Stimulated activated CD8-positive, alpha-beta memory T cell treated with anti-CD3 and anti-CD28 coated beads, Interleukin-4, amount 100 ng/mL, for 48 hours (primary cell): ENCODE measurements at regions not wholly inside any gene's neighbourhood (a gene's known extent, or its start where the extent isn't known, plus 50 kb on each side); places are given as distances from the start of the nearest gene placed in this dataset.
"Not testable (repeated sequence)": the region's sequence is repeated elsewhere in the genome, so short reads cannot be mapped to it uniquely, and the experiment has no call there.

Source experiments
- DNase-seq: peaks from one replicate; pipeline ENCODE4 v3.0.0-alpha.2; 2020

DNA sequence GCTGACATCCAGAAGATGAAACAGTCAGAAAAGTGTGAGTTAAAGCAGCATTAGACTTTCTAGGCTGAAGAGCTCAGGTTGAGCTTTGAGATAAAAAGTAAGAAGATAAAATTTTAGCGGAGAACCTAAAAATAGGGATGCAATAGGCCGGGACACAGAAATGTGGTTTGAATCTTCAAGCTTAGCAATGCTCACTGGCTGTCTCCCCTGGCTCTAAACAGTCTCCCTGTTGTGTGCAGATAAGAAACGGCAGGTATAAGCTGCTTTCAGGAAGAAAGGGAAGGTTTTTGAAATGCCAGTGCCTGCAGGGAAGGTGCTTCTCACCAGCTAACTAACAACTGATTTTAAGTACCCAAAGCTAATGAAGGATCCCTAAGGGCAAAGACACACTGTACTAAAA is 718.7 kb upstream of the SGO1 start:
- no peak for DNase-seq

DNA sequence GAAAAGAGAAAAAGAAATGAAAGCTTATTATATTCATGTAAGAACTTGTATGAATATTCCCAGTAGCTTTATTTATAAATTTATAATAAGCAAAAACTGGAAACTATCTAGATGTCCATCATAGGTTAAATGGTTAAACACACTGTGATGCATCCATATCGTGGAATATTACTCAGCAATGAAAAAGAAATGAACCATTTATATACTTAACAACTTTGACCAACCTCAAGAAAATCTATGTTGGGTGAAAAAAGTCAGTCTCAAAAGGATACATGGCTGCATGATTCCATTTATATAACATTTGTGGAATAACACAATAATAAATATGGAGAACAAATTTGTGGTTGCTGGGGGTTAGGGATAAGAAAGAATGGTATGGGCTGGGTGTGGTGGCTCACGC is 713.0 kb upstream of the SGO1 start:
- no peak for DNase-seq

DNA sequence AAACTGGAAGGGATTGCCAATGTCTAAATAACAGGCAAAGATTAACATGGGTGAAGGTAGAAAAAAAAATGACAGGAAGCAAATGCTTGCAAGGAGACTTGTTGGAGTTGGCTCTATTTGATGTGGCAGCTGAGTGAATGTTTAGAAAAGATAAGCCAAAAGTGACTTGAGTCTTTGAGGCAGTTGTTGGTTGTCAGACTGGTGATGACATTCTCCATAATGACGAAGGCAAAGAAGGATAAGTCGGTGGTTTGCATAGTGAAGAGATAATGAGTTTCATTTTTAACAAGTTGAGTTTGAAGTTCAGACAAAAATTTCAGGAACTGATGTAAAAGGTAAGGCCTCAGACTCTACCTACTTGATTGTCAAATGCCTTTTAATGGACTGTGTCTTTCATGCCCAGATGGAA is 704.1 kb upstream of the SGO1 start:
- DNase-seq = no peak

DNA sequence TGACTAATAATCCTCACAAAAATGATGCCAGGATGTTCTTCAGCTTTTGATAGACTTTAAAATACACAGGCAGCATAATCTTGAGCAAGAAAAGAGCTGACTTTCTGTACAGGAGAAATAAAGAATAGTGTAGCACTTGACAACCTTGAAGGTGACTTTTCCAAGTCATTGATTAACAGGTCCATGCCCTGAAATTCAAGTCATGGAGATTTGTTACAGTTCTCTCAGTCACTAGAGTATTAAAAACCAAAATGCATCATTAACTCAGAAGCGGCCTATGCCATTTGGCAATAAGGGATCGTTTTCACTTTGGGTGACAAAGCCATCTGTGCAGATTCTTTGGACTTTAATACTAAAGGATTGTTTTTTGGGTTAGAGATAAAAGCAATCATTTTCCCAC is 692.7 kb upstream of the SGO1 start:
- DNase-seq = no peak

DNA sequence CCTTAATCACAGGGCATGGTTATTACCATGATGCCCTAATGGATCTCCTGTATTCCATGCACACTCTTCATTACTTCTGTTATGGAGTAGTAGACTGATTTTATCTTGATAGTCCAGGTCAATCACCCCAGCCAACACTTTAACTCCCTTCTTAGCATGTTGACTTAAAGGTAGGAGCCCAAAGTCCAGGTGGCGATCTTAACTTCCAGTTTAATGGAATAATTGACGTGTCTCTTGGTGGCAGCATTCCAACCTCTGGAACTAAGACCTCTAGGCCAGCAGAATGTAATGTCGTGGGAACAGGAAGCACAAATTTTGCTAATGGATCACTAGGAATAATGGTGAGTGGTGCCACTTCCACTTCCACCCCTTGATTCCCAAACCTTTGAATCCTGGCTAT is 687.2 kb upstream of the SGO1 start:
- DNase-seq = no peak

DNA sequence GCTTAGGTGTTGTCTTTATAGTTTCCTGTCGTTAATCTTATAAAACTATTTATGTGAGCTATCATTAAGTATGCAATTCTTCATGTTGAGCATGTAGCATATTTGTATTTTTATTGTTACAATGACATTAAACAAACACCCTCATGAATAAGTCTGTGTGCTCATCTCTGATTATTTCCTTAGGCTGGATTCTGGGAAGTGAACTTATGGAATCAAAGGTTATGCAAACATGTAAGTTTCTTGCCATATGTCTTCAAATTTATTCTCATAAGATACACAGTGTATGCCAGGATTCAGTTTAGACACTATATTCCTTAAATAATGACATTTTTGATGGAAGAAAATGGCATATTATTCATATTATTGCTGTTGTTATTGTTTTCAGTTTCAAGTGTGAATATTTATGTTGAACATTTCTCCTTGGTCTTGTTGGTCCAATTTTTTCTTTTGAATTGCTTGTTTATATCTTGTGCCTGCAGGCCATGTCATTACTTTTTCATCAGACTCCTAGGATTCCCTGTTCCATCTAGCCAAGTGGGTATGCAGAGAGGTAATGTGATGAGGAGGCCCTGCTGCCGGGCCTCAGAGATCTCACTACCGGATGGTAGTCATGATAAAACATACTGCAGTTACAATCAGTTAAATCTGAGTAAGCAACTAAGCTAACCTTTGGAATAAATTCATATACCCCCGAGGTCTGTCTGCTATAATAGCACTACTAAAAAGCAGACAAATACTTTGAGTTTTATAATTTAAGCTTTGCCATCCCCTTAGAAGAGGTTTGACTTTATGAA is 684.3 kb upstream of the SGO1 start:
- DNase-seq = no peak

DNA sequence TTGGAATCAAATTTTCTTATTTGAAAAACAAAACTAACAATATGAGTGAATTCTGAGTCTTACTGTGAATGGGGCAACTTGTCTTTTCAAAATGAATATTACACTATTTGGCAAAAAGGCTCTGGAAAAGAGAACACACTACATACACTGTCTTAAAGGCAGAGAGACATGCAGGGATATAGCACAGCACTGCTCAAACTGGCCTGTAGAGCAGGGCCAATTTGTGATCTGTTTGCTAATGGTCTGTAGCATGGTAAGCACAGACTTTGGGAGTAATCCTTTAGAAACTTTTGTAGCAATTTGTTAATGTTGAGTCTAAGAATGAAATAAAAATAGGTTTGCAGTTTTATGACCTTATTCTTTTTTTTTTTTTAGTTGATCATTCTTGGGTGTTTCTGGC is 679.8 kb upstream of the SGO1 start:
- DNase-seq = no peak

DNA sequence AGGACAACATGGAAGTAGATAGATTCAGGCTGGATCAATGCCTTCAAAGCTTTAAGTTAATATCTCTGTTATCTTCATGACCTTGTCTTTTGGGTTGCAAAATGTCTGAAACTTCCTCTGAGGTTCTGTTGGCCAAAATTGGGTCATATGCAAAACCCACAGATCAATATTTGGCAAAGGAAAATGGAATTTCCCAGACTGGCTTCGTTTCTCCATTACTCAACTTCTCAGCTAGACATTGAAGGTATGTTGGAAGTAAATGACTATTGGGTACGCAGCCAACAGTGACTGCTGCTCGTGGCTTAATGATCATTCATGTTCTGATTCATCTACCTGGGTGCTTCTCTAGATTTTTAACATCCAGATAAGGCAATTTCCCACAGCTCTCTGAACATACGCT is 675.4 kb upstream of the SGO1 start:
- DNase-seq = no peak

DNA sequence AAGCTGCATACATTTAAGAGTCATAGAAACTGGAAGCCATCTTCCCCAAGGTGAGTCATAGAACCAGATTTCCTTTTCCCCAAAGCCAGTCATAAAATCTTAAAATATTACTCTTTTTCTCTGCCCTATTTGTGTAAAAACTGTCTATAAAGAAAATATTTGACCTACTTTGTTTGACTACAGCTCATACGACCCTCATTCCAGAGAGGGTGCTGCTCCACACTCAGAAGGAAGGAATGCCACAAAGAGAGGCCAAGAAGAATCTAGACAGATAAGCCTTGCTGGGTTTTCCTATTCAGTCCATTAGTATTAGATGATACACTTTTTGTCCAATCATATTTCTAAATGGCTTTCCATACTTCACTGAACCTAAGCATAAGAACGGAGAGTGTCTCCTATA is 671.6 kb upstream of the SGO1 start:
- DNase-seq = no peak

DNA sequence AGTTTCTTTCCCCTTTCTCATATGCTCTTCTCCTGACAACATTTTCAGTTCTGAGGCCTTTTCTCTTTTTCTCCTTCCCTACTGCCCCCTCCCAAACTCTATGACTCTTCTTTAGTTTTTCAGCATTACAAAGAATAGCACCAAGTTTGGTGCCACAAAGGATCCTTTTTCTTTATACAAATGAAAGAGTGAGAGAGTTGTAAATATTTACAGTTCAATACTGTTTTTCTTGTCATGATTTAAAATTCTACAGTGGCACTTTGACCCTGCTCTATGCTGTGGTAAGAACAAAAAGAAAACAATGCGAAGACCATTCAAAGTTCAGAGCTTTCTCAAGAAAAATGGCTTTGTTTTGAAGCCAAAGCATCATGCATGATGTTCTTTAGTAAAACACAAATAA is 667.9 kb upstream of the SGO1 start:
- DNase-seq = no peak

DNA sequence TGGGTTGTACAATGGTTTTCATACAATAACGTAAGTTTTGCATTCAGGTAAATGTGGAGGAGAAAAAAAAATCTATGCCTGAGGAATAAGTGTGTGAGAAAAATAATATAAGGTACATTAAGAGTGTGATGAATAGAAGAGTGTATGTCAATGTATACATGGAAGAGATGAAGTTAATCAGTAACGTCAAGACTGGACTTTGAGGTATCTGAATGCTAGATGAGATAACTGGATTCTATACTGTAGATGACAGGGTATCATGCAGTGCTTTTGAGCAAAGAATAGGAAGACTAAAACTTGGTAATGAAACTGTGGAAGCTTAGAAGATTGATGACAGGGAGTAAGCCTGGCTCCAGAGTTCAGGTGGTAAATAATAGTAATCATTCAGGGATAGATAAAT is 666.7 kb upstream of the SGO1 start:
- DNase-seq = no peak

DNA sequence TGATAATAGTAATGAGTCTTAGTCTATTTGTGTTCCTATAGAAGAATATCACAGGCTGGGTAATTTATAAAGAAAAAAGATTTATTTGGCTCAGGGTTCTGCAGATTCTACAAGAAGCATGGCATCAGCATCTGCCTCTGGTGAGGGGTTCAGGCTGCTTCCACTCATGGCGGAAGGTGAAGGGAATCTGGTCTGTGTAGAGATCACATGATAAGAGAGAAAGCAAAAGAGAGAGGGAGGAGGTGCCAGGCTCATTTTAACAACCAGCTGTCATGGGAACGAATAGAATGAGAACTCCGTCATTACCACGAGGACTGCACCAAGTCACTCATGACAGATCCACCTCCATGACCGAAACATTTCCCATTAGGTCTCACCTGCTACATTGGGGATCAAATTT is 664.0 kb upstream of the SGO1 start:
- DNase-seq = no peak

DNA sequence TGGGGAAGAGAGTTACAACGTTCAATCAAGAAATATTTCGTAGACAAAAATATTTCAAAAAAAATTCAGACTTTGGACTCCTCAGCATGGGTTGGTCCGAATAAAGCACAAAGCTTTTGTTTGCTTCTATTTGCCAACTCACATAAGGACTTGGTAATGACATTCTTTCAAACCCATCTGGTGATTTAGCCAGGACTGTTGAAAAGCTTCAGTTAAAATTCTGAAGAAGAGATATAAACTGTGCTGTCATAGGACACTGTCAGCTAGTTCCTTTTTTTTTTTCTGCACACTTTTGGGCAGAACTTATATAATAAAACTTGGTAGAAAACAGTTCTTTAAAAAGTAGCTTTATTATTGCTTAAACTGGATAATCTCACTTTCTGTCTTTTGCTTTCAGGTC is 660.8 kb upstream of the SGO1 start:
- no peak for DNase-seq

DNA sequence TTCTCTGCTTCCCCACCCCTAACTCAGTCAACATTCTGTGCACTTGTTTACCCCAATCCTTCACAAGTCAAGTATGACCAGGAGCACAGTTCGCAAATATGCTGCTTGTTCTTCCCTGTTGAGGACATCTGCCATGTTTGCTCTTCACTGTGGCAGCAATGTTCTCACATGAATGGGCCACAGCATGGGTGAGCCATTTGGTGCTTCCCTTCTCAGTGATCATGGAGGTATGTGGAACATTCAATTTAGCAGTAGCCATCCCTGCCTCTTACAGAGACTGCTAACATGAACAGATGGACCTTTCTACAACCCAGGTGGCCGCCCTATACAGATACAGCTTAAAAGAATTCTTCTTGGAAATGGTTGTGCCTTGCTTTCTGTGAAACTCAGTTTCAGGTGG is 660.1 kb upstream of the SGO1 start:
- no peak for DNase-seq

DNA sequence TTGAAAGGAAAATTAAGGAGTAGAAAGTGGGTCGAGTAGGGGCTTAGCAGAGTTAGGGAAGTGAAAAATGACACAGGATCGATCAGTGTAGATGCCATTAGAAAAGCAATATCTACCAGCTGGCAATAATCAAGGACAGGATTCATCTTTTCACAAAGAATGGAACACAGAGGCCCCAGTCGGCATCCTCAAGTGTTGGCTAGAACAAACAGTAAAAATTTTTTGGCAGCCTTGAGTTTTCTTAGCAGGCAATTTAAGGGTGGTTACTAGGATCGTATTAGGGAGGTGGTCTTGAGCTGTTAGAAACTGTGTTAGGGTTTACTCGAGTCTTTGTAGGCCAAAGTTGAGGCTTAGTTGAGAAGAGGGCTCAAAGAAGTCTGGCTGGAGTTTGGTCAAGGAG is 658.8 kb upstream of the SGO1 start:
- no peak for DNase-seq

DNA sequence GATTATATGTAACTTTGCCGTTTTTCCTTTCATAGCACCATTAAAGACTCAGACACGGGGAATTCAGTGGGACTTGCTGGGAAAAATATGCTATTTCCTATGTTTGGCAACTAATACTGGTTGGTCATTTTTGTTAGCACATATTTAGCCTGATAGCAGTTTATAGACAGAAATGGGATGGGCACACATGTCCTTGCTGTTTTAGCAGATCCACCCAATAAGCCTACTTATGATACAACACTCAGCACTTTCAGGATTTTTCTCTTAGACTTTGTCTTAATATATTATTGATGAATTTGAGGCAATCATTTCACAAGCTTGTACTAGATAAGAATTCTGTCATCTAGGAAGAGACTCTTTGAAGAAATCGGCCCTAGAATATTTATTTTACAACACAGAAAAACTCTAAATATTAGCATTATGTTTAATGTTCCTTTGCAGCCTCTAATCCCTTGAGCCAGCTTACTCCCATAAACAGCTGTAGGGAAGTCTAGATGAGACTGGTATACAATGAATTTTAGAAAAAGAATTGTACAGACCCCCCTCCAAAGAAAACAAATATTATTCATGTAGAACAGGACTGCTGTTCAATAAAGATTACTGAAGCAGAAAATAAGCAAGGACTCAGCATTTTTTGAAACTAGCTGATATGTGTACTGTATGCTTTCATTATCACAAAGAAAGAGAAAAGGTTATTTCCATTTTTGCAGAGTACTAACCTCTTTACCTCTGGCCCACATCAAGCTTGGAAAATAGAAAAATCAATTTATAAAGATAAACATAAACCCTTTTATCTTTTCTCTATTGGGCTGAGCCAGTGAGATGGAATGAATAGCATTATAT is 656.8 kb upstream of the SGO1 start:
- DNase-seq = no peak

DNA sequence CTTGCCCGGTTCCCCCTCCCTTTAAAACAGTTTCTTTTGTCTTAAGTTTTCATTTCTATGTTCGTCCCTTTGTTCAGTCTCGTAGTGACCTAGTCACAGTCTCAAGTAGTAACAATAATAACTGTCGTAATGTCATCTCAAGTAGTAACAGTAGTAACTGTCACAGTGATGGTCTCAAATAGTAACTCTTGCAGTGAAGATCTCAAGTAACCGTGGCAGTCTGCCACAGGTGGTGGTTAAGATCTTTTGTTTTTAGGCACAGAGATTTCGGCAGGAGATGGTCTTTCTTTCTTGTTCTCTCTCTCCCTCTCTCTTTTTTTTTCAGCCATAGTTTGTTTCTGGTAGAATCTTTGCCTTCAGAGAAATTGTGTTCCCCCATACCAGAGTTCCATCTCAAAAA is 656.0 kb upstream of the SGO1 start:
- DNase-seq = no peak

DNA sequence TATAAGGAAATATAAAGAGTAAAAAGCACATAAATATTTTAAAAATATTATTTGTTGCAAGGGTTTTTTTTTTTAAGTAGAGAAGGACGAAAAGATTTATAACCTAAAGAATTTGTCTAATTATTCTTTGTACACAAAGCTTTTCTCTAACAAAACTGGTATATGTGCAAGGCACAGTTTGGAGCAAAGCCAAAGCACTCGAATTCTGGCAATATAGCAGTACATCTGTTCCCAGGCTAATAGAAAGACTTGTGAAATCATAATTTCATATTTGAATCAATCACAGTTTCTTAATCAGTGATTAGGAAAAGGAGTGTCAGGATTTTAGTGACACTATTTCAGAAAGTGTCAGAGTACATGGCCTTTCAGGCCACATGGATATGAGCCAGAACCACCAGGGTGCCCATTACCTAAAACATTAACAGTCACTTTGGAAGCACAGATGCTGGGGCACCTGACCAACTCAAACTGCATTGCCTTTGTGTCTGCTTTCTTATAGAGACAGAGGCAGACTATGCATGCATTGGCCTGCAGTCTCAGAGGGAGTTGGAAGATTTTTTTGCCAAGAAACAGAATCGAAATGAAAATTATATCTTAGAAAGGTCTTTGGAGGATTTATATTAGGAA is 651.8 kb upstream of the SGO1 start:
- no peak for DNase-seq

DNA sequence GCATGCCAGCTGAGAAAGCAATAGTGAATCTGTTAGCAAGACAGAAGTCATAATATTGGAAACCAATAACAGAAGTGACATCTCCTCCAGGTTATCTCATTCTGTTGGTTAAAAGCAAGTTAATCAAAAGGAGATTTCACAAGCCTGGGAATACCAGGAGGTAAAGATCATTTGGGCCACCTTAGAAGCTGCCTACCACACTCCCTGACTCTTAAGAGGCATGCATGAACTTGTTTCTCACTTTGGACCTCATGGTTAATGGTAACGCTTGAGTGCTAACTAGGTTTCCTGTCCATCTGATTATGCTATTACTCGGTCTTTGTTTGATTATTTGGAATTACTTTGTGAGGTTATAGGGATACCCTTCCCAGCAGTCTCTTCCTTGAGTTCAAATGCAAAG is 650.8 kb upstream of the SGO1 start:
- DNase-seq = no peak

DNA sequence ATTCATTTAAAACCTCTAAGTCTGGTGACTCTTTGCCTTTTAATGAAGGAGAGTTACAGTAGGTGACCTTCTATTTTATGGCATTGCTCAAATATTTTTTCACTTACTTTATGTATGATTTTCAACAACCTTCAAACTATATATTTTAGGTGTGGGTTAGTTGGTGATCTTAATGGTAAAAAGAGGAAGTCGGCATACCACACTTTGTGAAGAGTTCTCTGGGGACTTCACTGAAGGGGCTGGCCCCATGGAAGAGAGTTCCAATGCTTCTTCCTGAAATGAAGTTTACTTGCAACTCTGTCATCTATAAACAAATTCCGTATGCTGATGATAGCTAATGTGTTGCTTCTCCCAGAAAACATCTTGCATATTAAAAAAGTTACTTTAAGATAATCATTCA is 647.0 kb upstream of the SGO1 start:
- no peak for DNase-seq

DNA sequence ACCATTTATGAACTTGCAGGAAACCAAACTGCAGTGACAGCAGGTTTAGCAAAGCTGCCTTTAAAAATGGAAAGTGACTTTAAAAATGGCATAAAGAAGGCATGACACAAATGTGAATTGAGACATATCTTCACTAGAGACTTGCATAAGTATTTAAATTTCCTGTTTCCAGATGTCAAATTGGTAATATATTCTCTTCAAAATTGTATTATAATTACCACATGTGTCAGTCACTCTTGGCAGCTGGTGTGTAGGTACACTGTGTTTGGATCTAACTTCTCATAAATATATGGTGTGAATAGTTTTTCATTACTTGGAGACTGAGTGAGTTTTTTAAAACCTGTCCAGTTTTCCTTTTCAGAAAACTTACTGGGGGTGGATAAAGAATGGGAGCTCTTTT is 636.2 kb upstream of the SGO1 start:
- no peak for DNase-seq

DNA sequence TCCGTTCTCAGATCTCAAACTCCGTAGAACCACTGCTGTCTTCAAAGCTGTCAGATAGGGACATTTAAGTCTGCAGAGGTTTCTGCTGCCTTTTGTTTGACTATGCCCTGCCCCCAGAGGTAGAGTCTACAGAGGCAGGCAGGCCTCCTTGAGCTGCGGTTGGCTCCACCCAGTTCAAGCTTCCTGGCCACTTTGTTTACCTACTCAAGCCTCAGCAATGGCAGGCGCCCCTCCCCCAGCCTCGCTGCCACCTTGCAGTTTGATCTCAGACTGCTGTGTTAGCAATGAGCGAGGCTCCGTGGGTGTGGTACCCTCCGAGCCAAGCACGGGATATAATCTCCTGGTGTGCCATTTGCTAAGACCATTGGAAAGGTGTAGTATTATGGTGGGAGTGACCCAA is 634.9 kb upstream of the SGO1 start:
- not testable (repeated sequence) for DNase-seq

DNA sequence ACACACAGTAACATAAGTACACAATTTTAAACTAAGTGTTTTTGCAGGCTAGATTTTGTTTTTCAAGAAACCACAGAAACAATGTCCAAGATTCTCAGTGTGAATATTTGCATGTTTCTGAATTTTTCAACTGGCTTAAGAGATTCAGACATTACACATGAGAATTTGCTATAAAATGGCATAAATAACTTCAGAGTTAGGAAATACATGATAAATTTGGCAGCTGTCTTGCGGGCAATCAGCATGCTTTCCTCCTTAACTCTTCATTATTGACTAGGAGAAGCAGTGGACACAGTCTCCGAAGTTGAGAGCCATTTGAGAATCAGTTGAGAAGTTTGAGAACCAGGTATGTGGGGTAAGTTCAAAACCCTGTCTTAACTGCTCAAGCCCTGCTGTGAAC is 625.6 kb upstream of the SGO1 start:
- no peak for DNase-seq

DNA sequence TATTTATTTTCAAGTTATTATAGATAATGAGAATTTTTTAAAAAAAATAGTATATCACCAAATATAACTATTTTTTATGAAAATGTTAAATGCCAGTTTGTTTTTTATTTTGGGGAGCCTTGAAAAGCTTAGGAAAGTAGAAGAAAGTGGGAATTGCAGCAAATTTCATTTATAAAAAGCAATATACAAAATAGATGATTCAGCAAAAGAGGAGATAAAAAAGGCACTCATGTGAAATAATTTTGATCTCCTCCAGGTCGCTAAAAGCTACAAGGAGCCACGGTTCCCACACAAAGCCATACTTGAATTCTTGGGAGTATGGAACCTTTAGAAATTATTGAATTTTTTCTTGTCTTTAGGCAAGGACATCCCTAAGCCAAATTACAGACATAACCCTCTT is 625.0 kb upstream of the SGO1 start:
- no peak for DNase-seq
